ENCODE measurements at regions not wholly inside any gene's neighbourhood (a gene's known extent, or its start where the extent isn't known, plus 50 kb on each side); places are given as distances from the start of the nearest gene placed in this dataset.
"Not testable (repeated sequence)": the region's sequence is repeated elsewhere in the genome, so short reads cannot be mapped to it uniquely, and the experiment has no call there.

DNA sequence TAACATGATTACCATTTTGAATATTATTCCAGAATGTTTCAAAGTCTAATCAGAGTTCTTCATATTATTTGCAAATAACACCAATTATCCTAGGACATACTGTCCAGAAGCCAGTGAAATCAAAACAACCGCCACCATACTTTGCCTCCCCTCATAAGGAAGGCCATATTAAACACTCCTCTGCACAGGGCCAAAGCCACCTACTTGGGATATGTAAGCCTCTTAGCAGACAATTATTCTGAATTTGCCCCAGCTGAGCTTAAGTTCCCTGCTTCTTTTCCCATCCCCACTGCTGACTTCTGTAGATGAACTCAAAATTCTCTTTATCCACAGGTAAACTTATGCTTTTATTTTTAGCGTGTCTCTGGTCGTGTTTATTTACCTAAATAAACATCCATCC is 374.0 kb downstream of the KIF2B start:
- no peak for DNase-seq

DNA sequence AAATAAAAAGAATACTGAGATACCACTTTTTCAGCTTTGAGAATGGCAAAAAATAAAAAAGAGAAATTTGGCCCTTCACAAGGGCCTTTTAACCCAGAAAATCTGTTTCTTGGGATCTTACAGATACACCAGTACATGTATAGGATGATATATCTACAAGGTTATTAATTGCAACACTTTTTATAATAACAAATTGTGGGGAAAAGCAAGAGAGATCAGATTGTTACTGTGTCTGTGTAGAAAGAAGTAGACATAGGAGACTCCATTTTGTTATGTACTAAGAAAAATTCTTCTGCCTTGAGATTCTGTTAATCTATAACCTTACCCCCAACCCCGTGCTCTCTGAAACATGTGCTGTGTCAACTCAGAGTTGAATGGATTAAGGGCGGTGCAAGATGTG is 378.7 kb downstream of the KIF2B start:
- not testable (repeated sequence) for DNase-seq

DNA sequence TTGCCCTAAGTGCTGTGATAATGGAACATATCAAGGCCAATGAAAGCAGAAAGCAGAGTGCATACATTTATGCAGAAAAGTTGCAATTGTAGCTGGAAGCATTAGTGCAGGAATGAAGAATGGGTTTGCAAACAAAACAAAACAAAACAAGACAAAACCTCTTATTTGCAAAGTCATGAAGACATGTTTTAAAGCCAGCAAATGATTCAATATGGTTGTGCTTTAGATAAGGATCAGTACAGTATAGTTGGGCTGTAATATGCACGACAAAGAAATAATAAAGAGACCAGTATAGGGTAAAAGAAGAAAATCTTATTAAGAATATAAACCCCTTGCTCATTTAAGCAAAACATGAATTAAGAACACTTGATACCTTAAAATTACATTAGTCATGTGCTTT is 398.1 kb downstream of the KIF2B start:
- DNase-seq = no peak

DNA sequence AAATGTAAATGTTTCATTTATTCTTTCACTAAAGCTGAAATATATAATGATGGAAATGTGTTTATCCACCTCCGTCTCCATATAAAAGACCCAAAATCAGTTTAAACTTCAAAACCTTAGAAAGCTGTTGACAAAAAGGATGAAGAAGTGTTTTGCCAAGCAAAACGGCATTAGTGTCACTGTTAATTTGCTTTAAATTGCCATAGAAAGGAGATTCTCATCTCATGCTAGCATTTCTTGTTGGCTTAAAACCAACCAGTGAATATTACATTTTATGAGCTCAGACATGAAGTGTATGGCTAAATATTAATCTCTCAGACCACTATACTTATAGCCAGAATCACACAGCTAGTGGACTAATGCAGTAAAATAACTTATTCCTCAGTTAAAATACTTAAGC is 398.8 kb downstream of the KIF2B start:
- DNase-seq = no peak

DNA sequence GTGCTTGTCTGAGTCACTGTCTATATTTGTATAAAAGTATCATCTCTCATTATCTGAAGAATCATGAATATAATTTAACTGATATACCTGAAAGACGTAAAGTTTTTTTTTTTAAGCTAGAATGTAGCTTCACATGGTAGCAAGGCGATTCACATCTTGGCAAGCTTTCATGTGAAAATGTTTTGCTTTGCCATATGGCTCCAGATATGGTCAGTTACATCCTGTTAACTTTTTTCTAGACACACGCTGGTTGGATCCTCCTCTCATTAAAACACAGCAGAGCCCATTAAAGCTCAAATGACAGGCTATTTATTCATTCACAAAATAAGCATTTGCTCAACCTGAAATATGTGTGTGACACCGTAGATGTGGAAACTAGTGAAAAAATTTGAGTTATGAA is 412.8 kb downstream of the KIF2B start:
- no peak for DNase-seq

DNA sequence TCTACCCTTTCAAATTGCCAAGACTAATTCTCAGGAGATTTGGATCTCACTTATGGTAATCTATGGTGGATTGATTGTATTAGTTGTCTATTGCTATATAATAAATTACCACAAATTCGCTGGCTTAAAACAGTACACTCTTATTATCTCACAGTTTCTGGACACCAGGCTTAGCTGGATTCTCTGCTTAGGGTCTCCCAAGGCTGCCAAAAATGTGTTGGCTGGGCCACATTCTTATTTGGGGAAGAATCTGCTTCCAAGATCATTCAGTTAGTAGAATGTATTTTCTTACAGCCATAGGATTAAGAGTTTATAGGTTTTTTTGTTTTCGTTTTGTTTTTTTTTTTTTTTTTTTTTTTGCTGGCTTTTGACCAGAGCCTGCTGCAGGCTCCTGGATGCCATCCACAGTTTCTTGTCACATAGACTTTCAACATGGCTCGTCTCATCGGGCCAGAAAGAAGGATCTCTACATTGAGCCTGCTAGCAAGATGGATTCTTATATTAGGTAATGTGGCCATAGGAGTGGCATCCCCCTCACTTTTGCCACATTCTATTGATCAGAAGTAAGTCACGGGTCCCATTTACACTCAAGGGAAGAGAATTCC is 415.3 kb downstream of the KIF2B start:
- DNase-seq = no peak

DNA sequence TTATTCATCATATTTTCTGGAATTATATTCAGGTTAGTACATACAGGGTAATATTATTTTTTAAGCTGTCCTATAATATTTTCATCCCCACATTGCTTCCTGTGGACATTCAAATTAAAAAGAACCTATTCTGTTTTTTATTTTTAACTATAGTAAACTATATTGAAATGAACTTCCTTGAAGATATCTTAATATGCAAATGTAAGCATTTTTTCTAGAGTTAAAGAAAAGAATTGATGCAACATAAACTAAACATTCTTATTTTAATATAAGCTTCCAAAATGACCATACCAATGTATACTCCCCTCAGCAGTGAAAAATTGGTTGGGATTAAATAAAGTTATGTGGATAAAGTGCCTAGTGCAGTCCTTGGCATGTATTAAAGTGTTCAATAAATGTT is 416.6 kb downstream of the KIF2B start:
- no peak for DNase-seq

DNA sequence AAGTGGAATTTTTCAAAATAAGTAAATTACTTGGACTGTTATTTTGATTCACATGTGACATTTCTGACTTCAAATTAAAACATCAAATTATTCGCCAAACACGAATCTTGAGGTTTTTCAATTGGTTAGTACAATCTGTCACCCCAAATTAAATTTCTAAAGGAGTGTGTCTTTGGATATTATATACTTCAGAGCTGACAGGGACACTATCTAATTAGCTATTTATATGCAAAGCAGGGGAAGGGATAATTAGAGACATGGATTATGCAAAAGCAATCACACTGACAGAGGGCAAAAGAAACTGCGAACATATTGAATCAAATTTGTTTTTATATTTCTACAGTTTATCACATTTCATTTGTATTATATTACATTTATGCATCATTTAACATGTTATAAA is 433.0 kb downstream of the KIF2B start:
- no peak for DNase-seq

DNA sequence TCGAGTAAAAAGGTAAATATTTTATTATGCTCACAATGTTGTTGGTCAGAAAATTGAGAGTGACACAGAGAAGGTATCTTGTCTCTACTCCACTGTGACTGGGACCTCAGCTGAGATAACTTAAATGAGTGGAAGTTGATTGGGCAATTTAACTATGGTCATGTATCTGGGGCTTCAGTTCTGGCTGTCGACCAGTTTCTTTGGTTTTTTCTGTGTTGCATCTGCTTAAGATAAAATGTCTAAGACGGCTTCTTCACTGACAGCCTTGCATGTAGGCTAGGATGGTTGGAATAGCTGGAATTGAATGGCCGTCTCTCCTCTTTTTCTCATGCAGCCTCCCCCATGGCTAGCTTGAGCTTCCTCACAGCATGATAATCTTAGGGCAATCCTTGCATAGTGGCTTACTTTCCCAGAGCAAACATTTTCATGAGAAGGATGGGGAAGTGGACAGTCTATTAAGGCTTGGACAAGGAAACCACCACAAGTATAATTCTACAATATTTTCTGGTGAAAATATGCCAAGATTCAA is 433.7 kb downstream of the KIF2B start:
- DNase-seq = no peak

DNA sequence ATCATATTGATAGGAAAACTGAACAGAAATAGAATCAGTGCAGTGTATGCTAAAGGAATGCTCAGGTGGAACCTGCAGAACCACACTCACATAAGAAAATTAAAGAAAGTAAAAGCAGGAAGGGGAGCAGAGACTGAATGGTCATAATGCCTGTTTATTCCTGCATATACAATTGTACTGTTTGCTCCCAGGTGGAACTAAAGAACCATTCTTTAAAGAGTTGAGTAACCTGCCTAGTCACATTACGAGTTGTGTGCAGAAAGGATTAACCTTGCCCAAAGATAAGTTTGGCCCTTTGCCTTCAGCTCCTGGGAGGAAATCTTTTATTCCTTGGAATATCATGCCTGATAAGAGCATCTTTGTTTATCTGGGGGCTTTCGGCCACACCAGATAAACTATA is 434.7 kb downstream of the KIF2B start:
- DNase-seq = no peak

DNA sequence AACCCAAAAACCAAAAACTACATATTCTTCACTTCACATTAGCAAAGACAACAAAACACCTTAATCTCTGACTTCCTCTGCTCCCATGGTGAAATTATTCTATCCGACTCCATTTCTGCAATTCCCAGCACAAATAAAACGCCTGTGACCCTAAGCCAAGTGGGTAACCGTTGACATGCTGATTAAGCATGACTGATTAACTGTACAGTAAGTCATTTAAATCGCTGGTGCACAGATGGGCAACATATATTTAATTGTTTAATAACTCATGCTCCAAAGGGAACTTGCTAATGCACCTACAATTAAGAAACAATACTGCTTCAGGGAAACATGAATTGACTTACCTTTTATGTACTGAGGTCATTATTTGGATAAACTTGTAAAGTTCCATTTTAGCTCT is 436.7 kb downstream of the KIF2B start:
- DNase-seq = no peak

DNA sequence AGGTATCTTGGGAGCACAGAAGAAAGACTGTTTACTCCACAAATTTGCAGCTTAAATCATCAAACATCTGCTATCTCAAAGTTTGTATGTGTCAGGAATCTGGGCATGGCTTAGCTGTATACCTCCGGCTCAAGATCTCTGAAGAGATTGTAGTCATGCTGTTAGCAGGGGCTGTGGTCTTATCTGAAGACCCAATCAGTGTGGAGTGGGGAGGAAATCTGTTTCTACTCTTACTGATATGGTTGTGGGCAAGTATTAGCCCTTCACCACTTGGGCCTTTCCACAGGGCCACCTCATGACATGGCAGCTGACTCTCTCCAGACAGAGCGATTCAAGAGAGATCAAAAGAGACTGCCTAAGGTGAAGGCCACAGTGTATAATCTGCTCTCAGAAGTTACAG is 438.7 kb downstream of the KIF2B start:
- no peak for DNase-seq

DNA sequence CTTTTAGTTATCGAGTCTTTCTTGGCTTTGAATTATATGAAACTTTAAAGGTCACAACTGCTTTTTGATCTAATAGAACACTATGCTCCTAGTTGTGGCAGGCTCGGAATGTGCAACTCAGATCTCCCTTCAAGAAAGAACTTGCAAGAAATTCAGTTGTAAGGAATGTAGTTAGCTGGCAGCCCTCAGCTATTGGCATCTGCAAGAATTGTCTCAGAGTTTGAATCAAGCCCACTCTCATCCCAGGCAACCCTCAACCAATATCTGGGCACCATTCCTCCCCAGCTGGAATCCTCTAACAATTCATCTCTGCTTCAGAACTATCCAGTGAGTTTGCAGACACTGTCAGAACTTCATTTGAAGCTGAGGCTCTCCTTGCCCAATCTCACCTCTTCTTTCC is 447.2 kb downstream of the KIF2B start:
- DNase-seq = no peak

DNA sequence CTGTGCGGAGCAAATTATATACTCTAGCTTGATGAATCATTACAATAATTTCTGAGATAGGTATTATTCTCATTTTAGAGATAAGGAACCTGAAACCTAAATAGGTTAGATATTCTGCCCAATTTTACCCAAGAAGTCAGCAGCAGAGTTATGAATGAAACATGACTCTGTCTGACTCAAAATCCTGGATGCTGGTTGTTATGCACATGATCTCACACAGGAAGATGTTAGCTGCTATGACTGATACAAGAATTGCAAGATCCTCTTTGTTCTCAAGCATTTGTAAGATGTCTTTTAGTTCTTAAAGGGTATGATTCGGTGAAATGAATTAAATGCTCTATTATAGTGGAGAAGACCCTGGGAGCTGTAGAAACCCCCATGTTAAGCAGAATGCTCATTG is 447.8 kb downstream of the KIF2B start:
- no peak for DNase-seq

DNA sequence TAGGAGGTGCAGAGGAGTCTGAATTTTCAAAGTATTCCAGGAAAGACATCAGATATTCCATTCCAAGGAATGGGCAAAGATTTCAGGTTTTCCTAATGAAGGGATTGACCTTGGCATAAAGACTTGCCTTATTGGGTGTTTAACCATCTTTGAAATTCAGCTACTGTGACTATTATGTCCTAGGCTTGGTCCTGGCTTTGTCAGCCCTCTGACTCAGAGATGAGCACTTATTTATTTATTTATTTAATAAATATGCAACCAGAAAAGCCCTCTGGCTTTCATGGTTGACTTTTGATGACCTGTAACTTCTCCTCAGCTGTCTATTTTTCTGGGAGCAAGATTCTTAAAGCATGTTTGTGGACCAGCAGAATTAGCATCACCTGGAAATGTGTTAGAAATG is 455.1 kb downstream of the KIF2B start:
- DNase-seq = no peak

DNA sequence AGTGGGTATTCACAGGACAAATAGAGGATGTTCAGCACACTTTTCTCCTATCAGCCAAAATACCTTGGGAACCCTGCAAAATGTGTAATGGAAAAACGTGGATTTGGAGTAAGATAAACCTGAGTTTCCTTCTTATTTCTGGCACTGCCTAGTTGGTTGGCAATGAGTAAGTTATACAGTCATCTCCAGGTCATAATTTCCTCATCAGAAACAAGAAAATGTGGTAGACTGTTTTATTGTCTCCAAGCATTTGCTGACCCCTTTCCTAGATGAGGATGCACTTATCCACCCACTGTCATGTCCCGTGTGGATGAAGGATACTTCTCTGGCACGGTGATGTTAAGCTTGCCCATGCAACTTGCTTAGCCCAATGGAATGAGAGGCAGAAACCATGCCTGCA is 458.0 kb downstream of the KIF2B start:
- no peak for DNase-seq

DNA sequence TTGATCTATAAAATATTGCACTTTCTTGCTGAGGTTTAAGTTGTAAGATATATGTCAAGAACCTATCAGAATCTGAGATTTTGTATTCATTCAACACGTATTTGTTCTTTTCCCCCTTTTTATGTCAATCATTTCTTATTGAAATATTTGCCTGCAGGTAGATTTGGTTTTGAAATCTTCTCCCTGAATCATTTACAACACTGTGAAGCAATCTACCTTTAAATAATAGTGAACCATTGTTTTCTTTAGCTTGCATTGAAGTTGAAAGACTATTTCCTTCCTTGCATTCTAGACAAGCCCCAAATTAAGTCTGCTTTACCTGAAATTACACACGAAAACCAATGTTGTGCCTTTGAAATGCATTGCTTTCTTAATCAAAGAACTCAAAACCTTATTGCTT is 460.2 kb downstream of the KIF2B start:
- DNase-seq = no peak

DNA sequence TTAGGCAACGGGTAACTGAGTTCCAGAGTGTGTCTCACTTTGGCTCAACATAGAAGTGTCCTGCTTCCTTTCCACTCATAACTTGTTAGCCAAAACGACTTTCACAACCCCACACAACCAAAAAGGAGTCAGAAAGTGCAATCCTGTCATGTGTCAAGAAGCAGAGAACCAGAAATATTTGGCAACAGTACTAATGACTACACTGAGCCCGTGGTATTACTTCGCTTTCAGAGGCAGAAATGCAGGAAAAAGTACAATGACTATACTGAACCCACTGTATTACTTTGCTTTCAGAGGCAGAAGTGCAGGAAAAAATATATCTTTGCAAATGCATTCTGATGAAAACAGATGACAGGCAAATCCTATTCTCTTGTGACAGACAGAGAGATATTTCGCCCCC is 484.6 kb downstream of the KIF2B start:
- no peak for DNase-seq

DNA sequence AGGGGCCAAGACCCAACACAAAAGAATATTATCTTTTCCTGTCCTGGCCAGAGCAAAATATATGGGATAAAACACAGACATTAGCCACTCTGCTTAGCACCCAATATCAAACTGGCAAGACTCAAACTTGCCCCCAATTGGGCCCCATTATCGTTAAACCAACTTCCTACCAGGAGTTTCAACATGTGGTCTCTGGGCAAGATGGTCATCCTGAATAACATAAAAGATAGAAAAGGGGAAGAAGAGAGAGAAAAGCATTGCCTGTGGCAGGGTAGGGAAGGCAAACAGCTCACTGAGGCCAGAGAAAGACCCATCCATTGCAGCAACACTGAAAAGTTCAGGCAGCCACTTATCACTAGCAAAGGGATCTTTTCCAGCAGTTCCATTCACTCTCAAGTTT is 502.1 kb downstream of the KIF2B start:
- DNase-seq = no peak

DNA sequence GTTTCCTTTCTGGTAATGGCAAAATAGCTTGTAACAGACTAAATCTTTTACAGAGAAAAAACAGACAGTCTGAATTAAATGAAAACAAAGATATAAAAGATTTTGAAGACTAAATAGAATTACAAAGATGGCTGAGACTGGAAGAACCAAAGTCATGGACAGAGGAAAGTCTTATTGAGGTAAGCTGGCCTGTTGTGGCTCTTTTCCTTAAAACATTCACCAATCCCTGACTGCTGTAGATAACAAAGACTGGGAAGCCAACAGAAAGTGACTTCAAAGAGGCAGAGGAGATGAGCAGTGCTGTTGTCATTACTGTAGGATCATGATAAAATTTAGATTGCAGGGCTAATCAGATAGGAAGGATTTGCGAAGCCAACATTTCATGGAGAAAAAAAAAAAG is 517.0 kb downstream of the KIF2B start:
- no peak for DNase-seq

DNA sequence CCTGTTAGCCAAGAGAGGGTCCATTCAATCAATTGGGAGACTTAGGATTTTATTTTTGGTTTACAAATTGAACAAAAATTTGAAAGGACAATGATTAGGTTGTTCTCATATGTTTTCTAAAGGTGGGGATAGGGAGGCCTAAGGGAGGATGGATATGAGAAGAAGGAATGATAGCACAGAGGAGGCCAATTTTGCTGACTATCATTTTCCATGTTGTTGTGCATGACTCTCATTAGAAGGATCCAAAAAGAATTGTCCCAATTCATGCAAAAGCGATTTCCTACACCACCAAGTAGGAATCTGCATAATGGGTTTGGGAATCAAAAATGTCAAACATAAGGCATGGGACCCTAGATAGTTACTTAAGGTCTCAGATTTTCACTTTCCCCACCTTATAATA is 524.8 kb downstream of the KIF2B start:
- DNase-seq = no peak

DNA sequence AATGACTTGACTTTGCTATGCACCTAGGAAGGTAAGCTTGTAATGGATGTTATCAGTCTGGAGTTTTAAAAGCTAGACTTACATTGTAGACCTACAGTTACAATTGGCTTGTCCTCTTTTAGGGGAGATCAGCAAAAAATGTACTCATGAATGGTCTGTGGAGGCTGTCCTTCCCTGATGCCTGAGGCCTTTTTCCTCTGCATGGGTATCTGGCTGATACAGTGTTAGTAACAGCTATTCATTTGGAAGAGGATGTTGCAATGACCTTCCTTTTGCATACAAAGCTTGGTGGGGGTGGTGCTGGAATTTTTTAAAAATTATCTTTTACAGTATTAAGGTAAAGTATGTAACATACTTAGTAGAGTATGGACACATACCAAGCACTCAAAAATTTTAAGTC is 525.5 kb downstream of the KIF2B start:
- DNase-seq = no peak

DNA sequence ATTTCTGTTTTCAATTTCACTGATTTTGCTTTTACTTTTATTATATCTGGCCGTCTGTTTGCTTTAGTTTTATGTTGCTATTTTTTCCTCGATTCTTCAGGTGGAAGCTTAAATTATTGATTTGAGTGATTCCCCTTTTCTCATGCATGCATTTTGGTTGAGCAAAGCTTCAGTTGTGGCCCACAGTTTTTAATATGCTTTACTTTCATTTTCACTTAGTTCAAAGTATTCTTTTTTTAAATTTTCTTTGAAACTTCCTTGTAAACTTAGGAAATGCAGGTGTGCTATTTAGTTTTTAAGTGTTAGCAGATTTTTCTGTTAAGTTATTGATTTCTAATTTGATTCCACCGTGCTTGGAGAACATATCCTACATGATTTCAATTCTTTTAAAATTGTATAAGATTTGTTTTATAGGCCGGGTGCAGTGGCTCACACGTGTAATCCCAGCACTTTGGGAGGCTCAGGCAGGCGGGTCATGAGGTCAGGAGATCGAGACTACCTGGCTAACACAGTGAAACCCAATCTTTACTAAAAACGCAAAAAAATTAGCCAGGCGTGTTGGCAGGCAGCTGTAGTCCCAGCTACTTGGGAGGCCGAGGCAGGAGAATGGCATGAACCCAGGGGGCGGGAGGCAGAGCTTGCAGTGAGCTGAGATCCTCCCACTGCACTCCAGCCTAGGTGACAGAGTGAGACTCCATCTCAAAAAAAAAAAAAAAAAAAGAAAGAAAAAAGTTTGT is 531.2 kb downstream of the KIF2B start:
- DNase-seq = no peak

DNA sequence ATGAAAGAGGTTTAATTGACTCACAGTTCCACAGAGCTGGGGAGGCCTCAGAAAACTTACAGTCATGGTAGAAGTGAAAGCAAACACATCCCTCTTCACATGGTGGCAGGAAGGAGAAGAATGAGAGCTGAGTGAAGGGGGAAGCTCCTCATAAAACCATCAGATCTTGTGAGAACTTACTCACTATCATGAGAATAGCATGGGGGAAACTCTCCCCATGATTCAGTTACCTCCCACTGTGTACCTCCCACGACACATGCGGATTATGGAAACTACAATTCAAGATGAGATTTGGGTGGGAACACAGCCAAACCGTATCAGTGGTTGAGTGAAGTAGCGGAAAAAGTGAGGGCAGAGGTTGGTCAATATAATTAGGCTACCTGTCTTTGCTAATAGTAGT is 538.3 kb downstream of the KIF2B start:
- not testable (repeated sequence) for DNase-seq

DNA sequence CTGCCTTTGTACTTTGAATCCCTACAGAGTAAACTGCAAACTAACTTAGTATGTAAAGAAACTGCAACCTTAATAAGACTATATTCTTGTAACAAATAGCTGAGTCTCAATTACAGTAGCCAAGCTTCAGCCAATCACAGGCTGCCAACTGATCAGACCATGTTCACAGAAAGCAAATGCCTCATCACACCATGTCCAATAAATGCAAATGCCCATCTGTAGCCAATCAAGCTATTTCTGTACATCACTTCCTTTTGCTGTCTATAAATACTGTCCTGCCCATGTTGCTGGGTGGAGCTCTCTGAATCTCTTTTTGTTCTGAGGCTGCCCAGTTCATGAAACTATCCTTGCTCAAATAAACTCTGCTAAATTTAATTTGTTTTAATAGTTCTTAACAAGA is 531.7 kb upstream of the TOM1L1 start:
- DNase-seq = no peak
